ENCODE measurements at regions not wholly inside any gene's neighbourhood (a gene's known extent, or its start where the extent isn't known, plus 50 kb on each side); places are given as distances from the start of the nearest gene placed in this dataset.
"Not testable (repeated sequence)": the region's sequence is repeated elsewhere in the genome, so short reads cannot be mapped to it uniquely, and the experiment has no call there.

- DNase-seq (ENCODE audit: low read depth) = no peak
Measured at GRCh38 chr3:171915275-171915674, 72.1 kb downstream of the TMEM212 start.

DNA sequence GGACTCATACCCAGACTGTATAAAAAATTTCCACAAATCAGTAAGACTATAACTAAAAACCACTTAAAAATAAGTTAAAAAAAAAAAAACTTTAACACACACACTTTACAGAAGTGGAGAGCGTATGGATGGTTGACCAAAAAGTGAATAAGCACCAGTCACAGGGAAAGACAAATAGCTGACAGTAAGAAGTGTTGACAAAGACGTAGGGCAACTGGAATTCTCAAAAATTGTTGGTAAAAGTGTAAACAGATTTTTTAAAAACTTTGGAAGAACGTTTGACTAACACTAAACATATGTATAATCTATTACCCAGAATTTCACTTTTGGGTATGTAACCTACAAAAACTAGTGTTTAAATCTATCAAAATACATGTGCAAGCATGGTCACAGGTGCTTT lies 73.7 kb downstream of the TMEM212 start:
- DNase-seq (ENCODE audit: low read depth) = no peak

GRCh38 chr3:171922629-171923028 lies 79.5 kb downstream of the TMEM212 start:
- not testable (repeated sequence) for DNase-seq (ENCODE audit: low read depth)

- DNase-seq (ENCODE audit: low read depth) = not testable (repeated sequence)
Measured at GRCh38 chr3:171923668-171924067, 80.5 kb downstream of the TMEM212 start.

DNA sequence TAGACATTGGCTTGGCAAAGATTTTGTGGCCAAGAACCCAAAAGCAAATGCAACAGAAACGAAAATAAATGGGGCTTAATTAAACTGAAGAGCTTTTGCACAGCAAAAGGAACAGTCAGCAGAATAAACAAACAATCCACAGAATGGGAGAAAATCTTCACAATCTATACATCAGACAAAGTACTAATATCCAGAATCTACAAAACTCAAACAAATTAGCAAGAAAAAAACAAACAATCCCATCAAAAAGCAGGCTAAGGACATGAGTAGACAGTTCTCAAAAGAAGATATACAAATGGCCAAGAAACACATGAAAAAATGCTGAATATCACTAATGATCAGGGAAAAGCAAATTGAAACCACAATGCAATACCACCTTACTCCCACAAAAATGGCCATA lies 81.7 kb downstream of the TMEM212 start:
- DNase-seq (ENCODE audit: low read depth) = not testable (repeated sequence)

- no peak for DNase-seq (ENCODE audit: low read depth)
Measured at GRCh38 chr3:171932153-171932611, 89.0 kb downstream of the TMEM212 start.

DNA sequence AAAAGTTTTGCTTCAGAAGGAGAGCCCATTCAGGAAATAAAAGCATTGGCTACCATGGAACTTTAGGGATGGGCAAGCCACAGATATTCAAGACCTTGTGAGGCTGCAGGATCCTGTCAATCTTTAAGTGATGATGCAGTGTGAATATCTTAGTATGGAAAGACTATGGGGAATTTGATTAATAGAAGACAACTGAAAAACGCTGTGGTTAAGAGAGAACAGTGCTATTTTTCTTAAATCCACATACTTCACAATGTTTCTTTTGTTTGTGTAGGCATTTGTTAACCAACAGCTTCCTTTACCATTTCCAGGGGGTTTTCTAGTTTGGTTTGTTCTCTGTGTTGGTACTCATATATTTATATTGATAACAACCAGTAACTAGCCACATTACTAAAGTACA lies 90.3 kb downstream of the TMEM212 start:
- DNase-seq (ENCODE audit: low read depth) = no peak

DNA sequence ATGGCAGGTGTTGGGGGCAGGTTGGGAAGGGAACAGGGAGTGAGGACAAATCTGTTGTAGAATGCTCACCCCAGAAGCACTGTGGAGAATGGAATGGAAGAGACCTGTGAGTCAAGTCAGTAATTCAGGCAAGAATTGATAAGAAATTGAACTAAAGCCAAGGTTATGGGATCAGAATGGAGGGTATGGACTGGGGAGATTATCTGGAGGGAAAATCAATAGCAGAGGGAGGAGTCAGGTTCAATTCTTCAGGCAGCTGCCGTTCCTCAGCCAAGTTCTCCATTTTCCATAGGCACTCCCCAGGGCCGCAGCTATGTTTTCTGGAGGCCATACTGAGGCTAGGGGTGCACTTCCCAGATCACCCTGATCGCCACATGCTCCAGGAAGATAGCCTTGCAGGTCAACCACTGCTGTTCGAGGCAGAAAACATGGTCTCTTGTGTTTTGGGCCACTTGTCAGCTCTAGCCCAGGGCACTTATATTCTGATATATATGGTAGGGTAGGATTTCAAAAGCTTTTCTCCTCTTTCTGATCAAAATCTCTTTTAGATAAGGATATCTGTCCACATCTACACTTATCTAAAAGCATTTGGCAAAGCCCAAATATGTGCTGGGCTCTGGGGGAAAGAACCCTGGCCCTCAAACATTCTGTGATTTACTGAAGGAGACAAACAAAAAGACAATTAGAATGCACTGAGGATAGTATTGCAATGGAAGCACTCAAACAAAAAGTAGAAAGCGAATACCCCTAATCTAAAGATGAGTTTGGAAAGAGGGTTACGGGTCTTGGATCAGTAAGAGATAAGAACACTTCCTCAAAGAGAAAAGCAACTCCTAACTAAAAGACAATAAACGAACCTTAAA lies 92.3 kb downstream of the TMEM212 start:
- no peak for DNase-seq (ENCODE audit: low read depth)

- no peak for DNase-seq (ENCODE audit: low read depth)
Measured at GRCh38 chr3:171936191-171936841, 93.2 kb downstream of the TMEM212 start.

- DNase-seq (ENCODE audit: low read depth) = no peak
Measured at GRCh38 chr3:171939578-171939977, 96.4 kb downstream of the TMEM212 start.

DNA sequence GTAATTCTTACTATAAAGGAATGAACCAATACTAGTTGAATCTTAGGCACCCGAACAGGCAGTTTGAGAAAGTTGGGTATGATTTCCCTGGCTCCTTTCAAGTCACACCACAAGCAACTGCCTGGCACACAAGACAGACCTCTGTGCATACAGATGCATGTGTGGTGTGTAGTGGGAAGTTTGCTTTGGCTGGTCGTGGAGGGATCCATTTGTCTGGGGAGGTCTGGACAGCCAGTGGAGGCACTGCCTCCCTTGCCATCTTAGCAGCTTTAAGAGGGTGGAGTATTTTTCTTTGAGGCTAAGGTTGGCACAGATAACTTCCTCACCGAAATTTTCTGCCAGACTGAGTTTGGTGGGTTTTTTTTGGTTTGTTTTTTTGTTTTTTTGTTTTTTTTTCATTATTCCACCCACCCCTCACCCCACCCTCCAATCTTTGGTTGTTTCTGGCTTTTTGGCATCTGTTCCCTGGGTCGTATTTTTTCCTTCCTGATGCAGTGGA lies 97.1 kb downstream of the TMEM212 start:
- DNase-seq (ENCODE audit: low read depth) = no peak

DNA sequence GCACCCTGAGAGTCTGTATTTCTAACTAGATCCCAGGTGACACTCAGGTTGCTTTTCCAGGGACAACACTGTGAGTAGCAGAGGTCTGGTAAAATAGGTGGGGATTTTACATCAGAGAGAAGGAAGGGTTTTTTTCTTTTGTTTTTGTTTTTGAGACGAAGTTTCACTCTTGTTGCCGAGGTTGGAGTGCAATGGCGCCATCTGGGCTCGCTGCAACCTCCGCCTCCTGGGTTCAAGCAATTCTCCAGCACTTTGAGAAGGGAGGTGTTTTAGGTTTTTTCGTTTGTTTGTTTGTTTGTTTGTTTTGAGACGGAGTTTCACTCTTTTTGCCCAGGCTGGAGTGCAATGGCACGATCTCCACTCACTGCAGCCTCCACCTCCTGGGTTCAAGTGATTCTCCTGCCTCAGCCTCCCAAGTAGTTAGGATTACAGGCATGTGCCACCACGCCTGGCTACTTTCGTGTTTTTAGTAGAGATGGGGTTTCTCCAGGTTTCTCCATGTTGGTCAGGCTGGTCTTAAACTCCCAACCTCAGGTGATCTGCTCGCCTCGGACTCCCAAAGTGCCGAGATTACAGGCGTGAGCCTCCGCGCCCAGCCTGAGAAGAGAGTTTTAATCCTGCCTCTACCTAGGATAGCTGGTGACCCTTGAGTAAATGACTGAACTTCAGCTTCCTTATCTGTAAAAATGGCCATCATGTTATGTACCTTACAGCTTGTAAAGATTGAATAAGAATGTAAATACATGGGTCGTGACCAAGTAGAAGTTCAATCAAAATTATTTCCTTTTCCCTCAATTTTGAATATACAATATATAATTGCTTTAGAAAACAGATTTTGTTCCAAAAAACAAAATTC lies 95.9 kb upstream of the FNDC3B start:
- no peak for DNase-seq (ENCODE audit: low read depth)

- DNase-seq (ENCODE audit: low read depth) = no peak
Measured at GRCh38 chr3:171944118-171945016, 95.0 kb upstream of the FNDC3B start.

GRCh38 chr3:171948674-171949073 lies 90.7 kb upstream of the FNDC3B start:
- DNase-seq (ENCODE audit: low read depth) = no peak

GRCh38 chr3:171949554-171949953 lies 89.8 kb upstream of the FNDC3B start:
- DNase-seq (ENCODE audit: low read depth) = no peak

DNA sequence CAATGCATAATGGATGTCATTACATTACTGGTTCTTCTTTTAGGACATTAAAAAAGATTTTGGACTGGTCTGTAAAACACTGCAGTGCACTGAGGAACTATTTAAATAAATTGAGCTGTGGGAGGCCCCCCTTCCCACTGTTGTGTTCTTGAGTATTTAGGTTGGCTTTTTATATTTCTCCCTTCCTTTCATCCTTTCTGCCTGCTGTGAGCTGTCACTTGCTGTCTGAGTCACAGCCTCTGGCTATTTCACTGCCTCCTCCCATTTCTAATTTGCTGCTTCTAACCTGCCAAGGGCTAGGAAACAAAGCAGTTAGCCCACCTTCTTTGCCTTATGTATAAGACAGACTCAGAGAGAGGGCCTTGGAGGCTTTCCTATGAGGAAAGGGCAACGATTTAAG lies 89.0 kb upstream of the FNDC3B start:
- no peak for DNase-seq (ENCODE audit: low read depth)

DNA sequence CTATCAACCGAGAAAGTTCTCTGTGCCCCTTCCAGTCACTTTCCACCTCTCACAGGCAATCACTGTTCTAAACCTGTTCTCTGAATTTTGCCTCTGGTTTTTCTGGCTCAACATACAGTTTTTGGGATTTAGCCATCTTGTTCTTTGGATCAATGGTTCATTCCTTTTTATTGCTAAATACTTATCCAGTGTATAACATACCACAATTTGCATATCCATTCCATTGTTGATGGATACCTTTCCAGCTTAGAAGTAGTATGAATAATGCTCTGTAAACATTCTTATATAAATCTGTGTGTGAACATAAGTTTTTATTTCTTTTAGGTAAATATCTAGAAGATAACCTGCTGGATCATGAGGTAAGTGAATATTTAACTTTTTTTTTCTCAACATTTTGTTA lies 87.8 kb upstream of the FNDC3B start:
- DNase-seq (ENCODE audit: low read depth) = no peak

- no peak for DNase-seq (ENCODE audit: low read depth)
Measured at GRCh38 chr3:171953301-171954022, 85.9 kb upstream of the FNDC3B start.

- no peak for DNase-seq (ENCODE audit: low read depth)
Measured at GRCh38 chr3:171954690-171955383, 84.5 kb upstream of the FNDC3B start.

- DNase-seq (ENCODE audit: low read depth) = no peak
Measured at GRCh38 chr3:171955598-171955997, 83.8 kb upstream of the FNDC3B start.

Measured in HS-5 (cell line).